Panc1 (cell line): ENCODE measurements at regions not wholly inside any gene's neighbourhood (a gene's known extent, or its start where the extent isn't known, plus 50 kb on each side); places are given as distances from the start of the nearest gene placed in this dataset.

Source experiments
- ATAC-seq: fragments of 200-7000 bp; cut with Tn5 transposase; 2 replicates; pipeline ENCODE4 v1.9.1; 2020; ENCODE audit warnings: mild to moderate bottlenecking, moderate library complexity
- BruUV-seq: library from RNA; stranded (reverse); fragments of 400-500 nt; replicated peaks from 2 replicates; lab custom pipeline; 2021; lab: Mats Ljungman, UMichigan
- CTCF ChIA-PET: fragments of 300-600 bp; sonication (Branson Sonifier 250); formaldehyde crosslinking; loops from one replicate; lab custom pipeline; 2022; ENCODE audit warnings: antibody characterized with exemption; lab: Charles Lee
- POLR2A ChIA-PET: fragments of 300-600 bp; sonication (Branson Sonifier 250); formaldehyde crosslinking; loops from one replicate; lab custom pipeline; 2022; ENCODE audit warnings: antibody characterized with exemption; lab: Charles Lee
- DNase-seq: peaks from one replicate; pipeline ENCODE4 v3.0.0-alpha.2; 2010; ENCODE audit warnings: low read depth, low spot score
- H3K27ac ChIP-seq: 2 replicates; pipeline ENCODE4 v1.5.1; 2011; ENCODE audit warnings: mild to moderate bottlenecking, low read length, inconsistent platforms
- H3K27me3 ChIP-seq: fragments of 200-500 bp; sonication (Bioruptor generic); 2 replicates; pipeline ENCODE4 v1.6.0; 2014; ENCODE audit warnings: low read length, inconsistent platforms; ENCODE audit not compliant: control insufficient read depth, insufficient read depth
- H3K36me3 ChIP-seq: fragments of 200-500 bp; sonication (Bioruptor generic); 2 replicates; pipeline ENCODE4 v1.5.1; 2014; ENCODE audit warnings: inconsistent platforms, mild to moderate bottlenecking, low read length, moderate library complexity; ENCODE audit not compliant: control insufficient read depth, insufficient read depth
- H3K4me1 ChIP-seq: 2 replicates; pipeline ENCODE4 v1.5.1; 2011; ENCODE audit warnings: inconsistent platforms, mild to moderate bottlenecking, low read length, moderate library complexity; ENCODE audit not compliant: control insufficient read depth, insufficient read depth
- H3K4me3 ChIP-seq, 2 experiments: 2 replicates each; pipeline ENCODE4 v1.5.1; 2011 to 2012; ENCODE audit warnings: low read depth in 2 of 2, low read length in 2 of 2, mild to moderate bottlenecking in 2 of 2, inconsistent platforms in 1 of 2, moderate library complexity in 1 of 2
- H3K9me3 ChIP-seq: fragments of 200-500 bp; sonication (Bioruptor generic); 2 replicates; pipeline ENCODE4 v1.5.1; 2014; ENCODE audit warnings: low read depth, mild to moderate bottlenecking, inconsistent platforms, low read length, moderate library complexity; ENCODE audit not compliant: control insufficient read depth, insufficient read depth
- POLR2AphosphoS5 ChIP-seq: IDR thresholded peaks from 2 replicates; pipeline ENCODE4 v1.6.1; 2012; ENCODE audit warnings: mild to moderate bottlenecking, low read depth, low read length, moderate library complexity
- SIN3A ChIP-seq: IDR thresholded peaks from 2 replicates; pipeline ENCODE4 v1.6.1; 2012; ENCODE audit warnings: low read depth, mild to moderate bottlenecking, low read length, moderate library complexity, borderline replicate concordance; ENCODE audit not compliant: insufficient read depth
- TCF7L2 ChIP-seq: IDR thresholded peaks from 2 replicates; pipeline ENCODE4 v1.6.1; 2011; ENCODE audit warnings: mild to moderate bottlenecking, low read depth, low read length, inconsistent platforms
- in situ Hi-C: cut with HindIII; loops from 2 replicates; pipeline ENCODE4 v1.10.0; 2016; ENCODE audit warnings: low sequenced_read_pairs, low pct_unique_long_range_greater_than_20kb
- intact Hi-C: fragments of 100-400 bp; cut with micrococcal nuclease; formaldehyde crosslinking; loops from one replicate; pipeline ENCODE4 v1.10.0; 2022; ENCODE audit not compliant: unreplicated experiment
- TF ChIP-seq, protein P1 (sequence below): fragments of 450-650 bp; IDR thresholded peaks from 2 replicates; pipeline ENCODE4 v1.5.1; 2017; ENCODE audit warnings: mild to moderate bottlenecking
- TF ChIP-seq, protein P2 (sequence below), 2 experiments: IDR thresholded peaks; 2 replicates each; pipeline ENCODE4 v1.6.1; 2011 to 2012; ENCODE audit warnings: low read depth in 2 of 2, control low read depth in 1 of 2, low read length in 1 of 2, mild to moderate bottlenecking in 1 of 2, moderate library complexity in 1 of 2; ENCODE audit not compliant: insufficient read depth in 1 of 2

DNA sequence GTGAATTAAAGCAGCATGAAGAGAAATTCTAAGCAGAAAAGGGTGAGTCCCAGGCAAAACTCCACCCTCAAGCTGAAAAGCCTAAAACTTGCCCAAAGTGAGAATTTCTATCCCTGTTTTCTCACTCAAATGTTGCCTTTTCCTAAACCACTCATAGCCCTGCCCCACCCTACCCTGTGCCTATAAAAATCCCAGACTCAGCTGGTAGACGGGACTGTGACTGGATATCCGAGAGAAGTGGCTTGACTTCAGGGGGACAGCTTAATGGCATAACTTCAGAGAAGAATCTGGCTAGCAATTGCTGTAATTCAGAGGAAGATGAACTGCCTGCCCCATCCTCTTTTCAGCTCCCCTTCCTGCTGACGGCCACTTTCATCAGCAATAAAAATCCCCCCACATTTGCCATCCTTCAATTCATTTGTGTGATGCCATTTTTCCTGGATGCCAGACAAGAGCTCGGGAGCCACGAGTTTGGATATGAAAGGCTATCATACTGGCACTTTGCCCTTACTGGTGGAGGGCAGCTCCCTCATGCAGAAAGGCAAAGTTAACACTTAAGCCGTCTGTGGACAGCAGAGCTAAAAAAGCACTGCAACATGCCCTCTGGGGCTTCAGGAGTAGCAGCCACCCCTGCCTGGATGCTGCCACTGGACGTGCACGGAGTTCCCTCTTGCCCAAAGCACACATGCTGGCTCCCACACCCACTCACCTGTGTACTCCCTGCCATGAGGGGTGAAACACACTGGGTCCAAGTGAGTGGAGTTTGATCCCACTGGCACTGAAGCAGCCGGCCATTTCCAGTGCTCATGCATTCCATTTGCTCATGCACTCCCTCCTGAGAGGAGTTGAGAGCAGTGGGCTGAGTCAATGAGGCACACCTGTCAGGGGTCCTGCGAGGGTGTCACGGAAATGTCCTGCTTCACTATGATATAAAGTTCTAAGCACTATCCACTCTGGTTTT is 670.6 kb downstream of the PLOD2 start:
- no peak for ATAC-seq
- no peak for TF ChIP-seq POLR2AphosphoS5
- TF ChIP-seq, protein P1, sequence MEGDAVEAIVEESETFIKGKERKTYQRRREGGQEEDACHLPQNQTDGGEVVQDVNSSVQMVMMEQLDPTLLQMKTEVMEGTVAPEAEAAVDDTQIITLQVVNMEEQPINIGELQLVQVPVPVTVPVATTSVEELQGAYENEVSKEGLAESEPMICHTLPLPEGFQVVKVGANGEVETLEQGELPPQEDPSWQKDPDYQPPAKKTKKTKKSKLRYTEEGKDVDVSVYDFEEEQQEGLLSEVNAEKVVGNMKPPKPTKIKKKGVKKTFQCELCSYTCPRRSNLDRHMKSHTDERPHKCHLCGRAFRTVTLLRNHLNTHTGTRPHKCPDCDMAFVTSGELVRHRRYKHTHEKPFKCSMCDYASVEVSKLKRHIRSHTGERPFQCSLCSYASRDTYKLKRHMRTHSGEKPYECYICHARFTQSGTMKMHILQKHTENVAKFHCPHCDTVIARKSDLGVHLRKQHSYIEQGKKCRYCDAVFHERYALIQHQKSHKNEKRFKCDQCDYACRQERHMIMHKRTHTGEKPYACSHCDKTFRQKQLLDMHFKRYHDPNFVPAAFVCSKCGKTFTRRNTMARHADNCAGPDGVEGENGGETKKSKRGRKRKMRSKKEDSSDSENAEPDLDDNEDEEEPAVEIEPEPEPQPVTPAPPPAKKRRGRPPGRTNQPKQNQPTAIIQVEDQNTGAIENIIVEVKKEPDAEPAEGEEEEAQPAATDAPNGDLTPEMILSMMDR: no peak
- no peak for TF ChIP-seq TCF7L2
- TF ChIP-seq SIN3A: no peak
- TF ChIP-seq, protein P2, sequence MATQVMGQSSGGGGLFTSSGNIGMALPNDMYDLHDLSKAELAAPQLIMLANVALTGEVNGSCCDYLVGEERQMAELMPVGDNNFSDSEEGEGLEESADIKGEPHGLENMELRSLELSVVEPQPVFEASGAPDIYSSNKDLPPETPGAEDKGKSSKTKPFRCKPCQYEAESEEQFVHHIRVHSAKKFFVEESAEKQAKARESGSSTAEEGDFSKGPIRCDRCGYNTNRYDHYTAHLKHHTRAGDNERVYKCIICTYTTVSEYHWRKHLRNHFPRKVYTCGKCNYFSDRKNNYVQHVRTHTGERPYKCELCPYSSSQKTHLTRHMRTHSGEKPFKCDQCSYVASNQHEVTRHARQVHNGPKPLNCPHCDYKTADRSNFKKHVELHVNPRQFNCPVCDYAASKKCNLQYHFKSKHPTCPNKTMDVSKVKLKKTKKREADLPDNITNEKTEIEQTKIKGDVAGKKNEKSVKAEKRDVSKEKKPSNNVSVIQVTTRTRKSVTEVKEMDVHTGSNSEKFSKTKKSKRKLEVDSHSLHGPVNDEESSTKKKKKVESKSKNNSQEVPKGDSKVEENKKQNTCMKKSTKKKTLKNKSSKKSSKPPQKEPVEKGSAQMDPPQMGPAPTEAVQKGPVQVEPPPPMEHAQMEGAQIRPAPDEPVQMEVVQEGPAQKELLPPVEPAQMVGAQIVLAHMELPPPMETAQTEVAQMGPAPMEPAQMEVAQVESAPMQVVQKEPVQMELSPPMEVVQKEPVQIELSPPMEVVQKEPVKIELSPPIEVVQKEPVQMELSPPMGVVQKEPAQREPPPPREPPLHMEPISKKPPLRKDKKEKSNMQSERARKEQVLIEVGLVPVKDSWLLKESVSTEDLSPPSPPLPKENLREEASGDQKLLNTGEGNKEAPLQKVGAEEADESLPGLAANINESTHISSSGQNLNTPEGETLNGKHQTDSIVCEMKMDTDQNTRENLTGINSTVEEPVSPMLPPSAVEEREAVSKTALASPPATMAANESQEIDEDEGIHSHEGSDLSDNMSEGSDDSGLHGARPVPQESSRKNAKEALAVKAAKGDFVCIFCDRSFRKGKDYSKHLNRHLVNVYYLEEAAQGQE (IDR thresholded peaks at IDR 0.05; ENCODE audit: insufficient read depth in 1 of 2, low read depth in 2 of 2, low read length in 1 of 2): no peak
- intact Hi-C loops (no loop called here), in situ Hi-C loops (no loop called here)
- Histone ChIP-seq H3K27me3 (no peaks in the 10 kb centered on the region), H3K36me3 (no peaks in the 10 kb centered on the region), H3K9me3 (no peaks in the 10 kb centered on the region), H3K4me3 (no peak overlapping the region), H3K27ac (no peak overlapping the region), H3K4me1 (no peaks in the 10 kb centered on the region)
- no peak for DNase-seq
- CTCF ChIA-PET: no interaction called here
- POLR2A ChIA-PET: no interaction called here
- no TSS peak for BruUV-seq

DNA sequence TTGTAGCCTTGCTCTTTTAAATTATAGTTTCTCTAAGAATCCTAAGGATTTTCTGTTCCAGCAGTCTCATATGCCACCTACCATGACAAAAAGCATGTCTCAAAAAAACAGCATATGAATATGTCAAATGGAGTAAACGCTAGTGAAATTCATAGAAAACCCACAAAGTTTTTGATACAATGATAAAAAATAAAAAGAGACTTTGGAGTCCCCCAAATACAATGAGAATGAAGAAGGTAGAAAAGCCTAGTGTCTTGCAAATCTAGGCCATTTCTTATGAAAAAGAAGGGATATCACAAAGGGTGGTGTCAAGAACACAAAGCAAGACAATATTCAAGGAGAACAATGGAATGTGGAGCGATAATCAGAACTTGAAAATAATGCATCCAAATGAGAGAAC is 668.5 kb downstream of the PLOD2 start:
- POLR2A ChIA-PET: no interaction called here

More for the DNA sequence above, 668.5 kb downstream of the PLOD2 start:
- DNase-seq (no peak), ATAC-seq (no peak)
- Histone ChIP-seq H3K9me3 (no peaks in the 10 kb centered on the region), H3K27ac (no peak overlapping the region), H3K36me3 (no peaks in the 10 kb centered on the region), H3K4me3 (no peak overlapping the region), H3K4me1 (no peaks in the 10 kb centered on the region), H3K27me3 (no peaks in the 10 kb centered on the region)
- in situ Hi-C loops: no loop called here
- CTCF ChIA-PET: no interaction called here
- intact Hi-C loops: no loop called here
- BruUV-seq: no TSS peak
- no peak for TF ChIP-seq SIN3A
- TF ChIP-seq, protein P2 (IDR thresholded peaks at IDR 0.05; ENCODE audit: insufficient read depth in 1 of 2, low read depth in 2 of 2, low read length in 1 of 2): no peak
- TF ChIP-seq, protein P1: no peak
- TF ChIP-seq POLR2AphosphoS5: no peak
